Kidney epithelial cell (primary cell): ENCODE measurements at regions not wholly inside any gene's neighbourhood (a gene's known extent, or its start where the extent isn't known, plus 50 kb on each side); places are given as distances from the start of the nearest gene placed in this dataset.

Source experiments
- DNase-seq: peaks from one replicate; pipeline ENCODE4 v3.0.0-alpha.2; 2010; ENCODE audit warnings: low read depth
- H3K27me3 ChIP-seq: 2 replicates; pipeline ENCODE4 v1.6.0; 2011; ENCODE audit warnings: low read length; ENCODE audit not compliant: control insufficient read depth, insufficient read depth
- H3K36me3 ChIP-seq: 2 replicates; pipeline ENCODE4 v1.5.1; 2011; ENCODE audit warnings: low read length; ENCODE audit not compliant: control insufficient read depth, insufficient read depth
- H3K4me3 ChIP-seq: 2 replicates; pipeline ENCODE4 v1.5.1; 2011; ENCODE audit warnings: low read depth, mild to moderate bottlenecking, control low read depth, low read length
- TF ChIP-seq, protein P1 (sequence below): IDR thresholded peaks from 2 replicates; pipeline ENCODE4 v1.5.1; 2011; ENCODE audit warnings: mild to moderate bottlenecking, moderate library complexity, low read length, control low read depth, inconsistent platforms; ENCODE audit not compliant: insufficient read depth, poor library complexity, severe bottlenecking

GRCh38 chr9:100690438-100690837, 112.6 kb downstream of the CAVIN4 start:
- no peak for DNase-seq
- H3K27me3 ChIP-seq = no peaks in the 10 kb centered on the region
- TF ChIP-seq, protein P1, sequence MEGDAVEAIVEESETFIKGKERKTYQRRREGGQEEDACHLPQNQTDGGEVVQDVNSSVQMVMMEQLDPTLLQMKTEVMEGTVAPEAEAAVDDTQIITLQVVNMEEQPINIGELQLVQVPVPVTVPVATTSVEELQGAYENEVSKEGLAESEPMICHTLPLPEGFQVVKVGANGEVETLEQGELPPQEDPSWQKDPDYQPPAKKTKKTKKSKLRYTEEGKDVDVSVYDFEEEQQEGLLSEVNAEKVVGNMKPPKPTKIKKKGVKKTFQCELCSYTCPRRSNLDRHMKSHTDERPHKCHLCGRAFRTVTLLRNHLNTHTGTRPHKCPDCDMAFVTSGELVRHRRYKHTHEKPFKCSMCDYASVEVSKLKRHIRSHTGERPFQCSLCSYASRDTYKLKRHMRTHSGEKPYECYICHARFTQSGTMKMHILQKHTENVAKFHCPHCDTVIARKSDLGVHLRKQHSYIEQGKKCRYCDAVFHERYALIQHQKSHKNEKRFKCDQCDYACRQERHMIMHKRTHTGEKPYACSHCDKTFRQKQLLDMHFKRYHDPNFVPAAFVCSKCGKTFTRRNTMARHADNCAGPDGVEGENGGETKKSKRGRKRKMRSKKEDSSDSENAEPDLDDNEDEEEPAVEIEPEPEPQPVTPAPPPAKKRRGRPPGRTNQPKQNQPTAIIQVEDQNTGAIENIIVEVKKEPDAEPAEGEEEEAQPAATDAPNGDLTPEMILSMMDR = no peak

DNA sequence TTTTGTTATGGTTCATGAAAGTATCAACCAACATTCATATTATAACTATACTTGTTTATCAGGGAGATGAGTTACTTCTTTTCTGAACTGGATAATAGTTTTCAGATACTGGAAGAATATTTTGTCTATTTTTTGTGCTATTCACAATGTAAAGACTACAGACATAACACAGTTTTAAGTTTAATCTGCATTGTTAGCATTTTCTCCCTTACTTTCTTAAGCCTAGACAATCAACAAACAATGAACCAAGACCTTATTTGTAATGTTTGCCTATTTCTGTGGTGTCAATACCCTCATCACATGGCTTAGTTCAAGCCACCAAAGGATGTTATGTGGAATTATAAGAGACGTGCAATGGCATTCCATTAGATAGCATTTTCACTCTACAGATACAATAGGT, 119.5 kb downstream of the CAVIN4 start:
- Histone ChIP-seq H3K27me3 (no peaks in the 10 kb centered on the region), H3K36me3 (no peaks in the 10 kb centered on the region), H3K4me3 (no peak overlapping the region)
- DNase-seq = no peak
- TF ChIP-seq, protein P1 = no peak

More at GRCh38 chr9:100690438-100690837, 112.6 kb downstream of the CAVIN4 start:
- H3K36me3 ChIP-seq = no peaks in the 10 kb centered on the region
- H3K4me3 ChIP-seq = no peak overlapping the region

DNA sequence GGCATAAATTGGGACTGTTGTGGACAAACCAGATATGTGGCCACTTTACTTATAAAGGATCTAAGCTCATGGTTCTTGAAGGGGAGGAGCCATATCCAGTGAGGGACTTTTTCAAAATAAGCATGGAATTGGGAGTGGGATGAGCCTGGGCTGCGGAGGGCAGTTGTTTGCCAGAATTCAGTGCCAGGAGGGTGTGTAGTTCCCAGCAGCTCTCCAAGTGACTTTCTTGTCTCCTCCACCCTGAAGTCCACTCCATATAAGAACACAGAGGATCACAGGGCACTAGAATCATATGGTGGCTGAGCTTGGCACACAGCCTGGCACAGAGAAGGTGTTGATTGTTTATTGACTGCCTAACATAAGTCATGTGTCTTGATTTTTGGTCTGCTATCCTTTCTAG, 121.1 kb downstream of the CAVIN4 start:
- no peak for DNase-seq
- no peaks in the 10 kb centered on the region for H3K27me3 ChIP-seq
- H3K4me3 ChIP-seq = no peak overlapping the region
- TF ChIP-seq, protein P1 = no peak
- no peaks in the 10 kb centered on the region for H3K36me3 ChIP-seq

DNA sequence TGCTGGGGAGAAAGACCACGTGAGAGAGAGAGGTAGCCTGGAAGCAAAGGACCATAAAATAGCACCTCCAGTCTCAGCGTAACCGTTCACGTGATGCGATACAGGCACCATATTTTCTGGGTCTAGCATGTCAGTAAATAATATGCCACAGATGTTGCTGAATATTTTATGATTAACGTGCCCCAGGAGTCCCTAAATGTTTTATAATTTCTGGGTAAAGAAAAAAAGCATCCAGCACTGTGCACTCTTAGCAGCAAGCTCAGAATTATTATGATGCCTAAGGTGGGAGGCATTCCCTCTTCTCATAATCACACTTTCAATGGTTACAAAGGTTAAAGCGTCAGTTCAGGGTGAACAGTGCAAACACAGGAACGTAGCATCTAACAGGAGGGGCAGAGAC, 121.8 kb downstream of the CAVIN4 start:
- no peaks in the 10 kb centered on the region for H3K36me3 ChIP-seq
- H3K4me3 ChIP-seq = no peak overlapping the region
- TF ChIP-seq, protein P1 = no peak
- H3K27me3 ChIP-seq = no peaks in the 10 kb centered on the region
- DNase-seq = no peak

DNA sequence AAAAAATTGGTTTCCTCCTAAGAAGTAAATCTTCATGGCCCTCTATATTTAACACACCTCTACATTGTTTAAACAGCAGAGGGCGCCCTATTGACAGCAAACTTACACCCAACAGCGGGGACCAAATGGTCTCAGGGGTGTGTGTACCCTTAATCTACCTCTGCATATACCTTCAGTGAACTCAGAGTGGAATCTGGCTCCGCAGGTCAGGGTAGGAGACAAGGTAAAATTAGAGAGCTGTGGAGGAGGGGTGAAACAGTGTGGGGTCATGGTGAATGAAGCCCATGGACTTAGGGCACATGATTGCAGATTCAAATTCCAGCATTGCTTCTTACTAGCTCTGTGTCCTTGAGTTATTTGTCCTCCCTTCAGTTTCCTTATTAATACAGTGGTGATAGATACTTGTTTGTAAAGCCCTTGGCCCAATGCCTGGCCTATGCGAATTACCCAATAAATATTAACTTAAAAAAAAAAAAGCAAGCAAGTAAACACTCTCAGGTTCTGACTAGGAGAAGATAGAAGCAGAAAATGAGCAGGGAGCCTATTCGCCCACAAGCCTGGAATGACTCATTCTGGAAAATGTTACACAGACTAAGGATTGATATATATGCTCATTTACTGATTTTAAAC, 122.9 kb downstream of the CAVIN4 start:
- Histone ChIP-seq H3K36me3 (no peaks in the 10 kb centered on the region), H3K4me3 (no peak overlapping the region), H3K27me3 (no peaks in the 10 kb centered on the region)
- TF ChIP-seq, protein P1 = peak; percentile 38
- no peak for DNase-seq
